ENCODE measurements at regions not wholly inside any gene's neighbourhood (a gene's known extent, or its start where the extent isn't known, plus 50 kb on each side); places are given as distances from the start of the nearest gene placed in this dataset.

DNA sequence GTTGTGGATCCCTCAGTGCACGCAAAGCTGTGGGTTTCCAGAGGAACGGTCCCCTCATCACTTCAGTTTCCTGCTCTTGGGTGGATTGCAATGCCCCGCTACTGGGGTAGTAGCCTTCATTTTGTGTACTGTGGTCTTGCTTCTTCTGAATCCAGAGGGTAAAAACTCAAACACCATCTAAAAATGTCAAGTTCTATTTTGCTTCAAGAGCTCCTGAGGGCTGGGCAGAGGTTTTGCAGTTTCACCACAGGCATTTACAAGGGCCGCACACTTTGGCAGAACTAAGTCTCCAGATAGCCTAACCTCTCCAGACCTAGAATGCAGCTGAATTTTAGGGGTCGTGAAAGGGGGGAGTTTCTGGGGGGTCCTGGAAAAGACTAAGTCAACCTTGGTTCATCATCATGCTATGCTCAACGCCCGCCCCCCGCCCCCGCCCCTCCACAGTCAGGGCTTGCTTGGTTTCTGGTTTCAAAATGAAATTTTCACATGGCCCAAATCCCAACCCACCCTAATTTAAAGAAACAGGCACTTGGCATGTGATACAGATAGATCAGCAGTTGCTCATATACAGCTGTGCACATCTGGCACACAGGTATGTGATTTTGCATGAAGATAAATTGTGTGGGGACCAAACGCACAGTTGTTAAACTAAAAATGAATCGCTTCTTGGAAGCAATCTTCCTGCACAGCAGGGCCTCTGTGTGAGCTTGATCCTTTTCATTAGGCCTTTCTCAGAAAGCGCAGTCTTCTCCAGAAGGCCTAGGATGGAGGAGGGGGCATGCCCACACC, 329.6 kb downstream of the OSR1 start:
- Histone ChIP-seq H3K4me1 (ENCODE audit: control insufficient read depth, low read depth, low read length) (no peaks in the 10 kb centered on the region), H3K4me3 (ENCODE audit: low read length) (no peak overlapping the region), H3K9me3 (ENCODE audit: control insufficient read depth, low read depth, low read length) (no peaks in the 10 kb centered on the region), H3K9ac (ENCODE audit: low read length) (no peak overlapping the region), H3K27ac (ENCODE audit: low read length) (no peak overlapping the region), H3K36me3 (ENCODE audit: control insufficient read depth, low read depth, low read length) (no peaks in the 10 kb centered on the region), H3K27me3 (ENCODE audit: control insufficient read depth, insufficient read depth, low read length) (no peaks in the 10 kb centered on the region)

GRCh38 chr2:19027626-19028025, 330.8 kb downstream of the OSR1 start:
- H3K9me3 ChIP-seq (ENCODE audit: control insufficient read depth, low read depth, low read length), result no peaks in the 10 kb centered on the region
- no peak overlapping the region for H3K4me3 ChIP-seq (ENCODE audit: low read length)
- no peak overlapping the region for H3K9ac ChIP-seq (ENCODE audit: low read length)
- no peaks in the 10 kb centered on the region for H3K27me3 ChIP-seq (ENCODE audit: control insufficient read depth, insufficient read depth, low read length)
- H3K36me3 ChIP-seq (ENCODE audit: control insufficient read depth, low read depth, low read length), result no peaks in the 10 kb centered on the region
- H3K27ac ChIP-seq (ENCODE audit: low read length), result no peak overlapping the region
- H3K4me1 ChIP-seq (ENCODE audit: control insufficient read depth, low read depth, low read length), result no peaks in the 10 kb centered on the region

GRCh38 chr2:19026261-19026660, 332.2 kb downstream of the OSR1 start:
- Histone ChIP-seq H3K9ac (ENCODE audit: low read length) (no peak overlapping the region), H3K36me3 (ENCODE audit: control insufficient read depth, low read depth, low read length) (no peaks in the 10 kb centered on the region), H3K27me3 (ENCODE audit: control insufficient read depth, insufficient read depth, low read length) (no peaks in the 10 kb centered on the region), H3K4me3 (ENCODE audit: low read length) (no peak overlapping the region), H3K4me1 (ENCODE audit: control insufficient read depth, low read depth, low read length) (no peaks in the 10 kb centered on the region), H3K9me3 (ENCODE audit: control insufficient read depth, low read depth, low read length) (no peaks in the 10 kb centered on the region), H3K27ac (ENCODE audit: low read length) (no peak overlapping the region)

DNA sequence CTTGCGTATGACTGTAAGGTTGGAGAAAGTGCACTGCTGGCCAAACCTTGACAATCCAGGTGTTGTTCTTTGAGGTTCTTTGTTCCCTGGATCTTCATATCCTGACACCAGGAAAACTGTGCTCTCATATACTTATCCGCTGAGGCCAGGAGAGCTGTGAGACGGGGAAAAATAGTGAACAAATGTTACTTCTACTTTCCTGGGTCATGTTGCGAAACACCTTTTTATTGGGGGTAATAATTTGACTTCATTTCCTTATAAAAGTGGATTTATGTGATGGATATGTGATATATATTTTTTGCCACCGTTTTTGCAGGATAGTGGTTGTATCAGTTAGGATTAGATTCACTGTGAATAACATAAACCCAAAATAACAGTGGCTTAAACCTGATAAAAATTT, 336.1 kb downstream of the OSR1 start:
- H3K27me3 ChIP-seq (ENCODE audit: control insufficient read depth, insufficient read depth, low read length), result no peaks in the 10 kb centered on the region
- no peaks in the 10 kb centered on the region for H3K9me3 ChIP-seq (ENCODE audit: control insufficient read depth, low read depth, low read length)
- H3K4me1 ChIP-seq (ENCODE audit: control insufficient read depth, low read depth, low read length), result no peaks in the 10 kb centered on the region
- H3K36me3 ChIP-seq (ENCODE audit: control insufficient read depth, low read depth, low read length), result no peaks in the 10 kb centered on the region
- no peak overlapping the region for H3K9ac ChIP-seq (ENCODE audit: low read length)
- H3K4me3 ChIP-seq (ENCODE audit: low read length), result no peak overlapping the region
- no peak overlapping the region for H3K27ac ChIP-seq (ENCODE audit: low read length)

GRCh38 chr2:19021721-19022120, 336.7 kb downstream of the OSR1 start:
- Histone ChIP-seq H3K9ac (ENCODE audit: low read length) (no peak overlapping the region), H3K9me3 (ENCODE audit: control insufficient read depth, low read depth, low read length) (no peaks in the 10 kb centered on the region), H3K4me1 (ENCODE audit: control insufficient read depth, low read depth, low read length) (no peaks in the 10 kb centered on the region), H3K36me3 (ENCODE audit: control insufficient read depth, low read depth, low read length) (no peaks in the 10 kb centered on the region), H3K27me3 (ENCODE audit: control insufficient read depth, insufficient read depth, low read length) (no peaks in the 10 kb centered on the region), H3K4me3 (ENCODE audit: low read length) (no peak overlapping the region), H3K27ac (ENCODE audit: low read length) (no peak overlapping the region)

GRCh38 chr2:19021100-19021476, 337.3 kb downstream of the OSR1 start:
- no peak overlapping the region for H3K4me3 ChIP-seq (ENCODE audit: low read length)
- H3K36me3 ChIP-seq (ENCODE audit: control insufficient read depth, low read depth, low read length), result no peaks in the 10 kb centered on the region
- H3K27ac ChIP-seq (ENCODE audit: low read length), result no peak overlapping the region
- H3K9me3 ChIP-seq (ENCODE audit: control insufficient read depth, low read depth, low read length), result no peaks in the 10 kb centered on the region
- H3K9ac ChIP-seq (ENCODE audit: low read length), result no peak overlapping the region
- no peaks in the 10 kb centered on the region for H3K4me1 ChIP-seq (ENCODE audit: control insufficient read depth, low read depth, low read length)
- H3K27me3 ChIP-seq (ENCODE audit: control insufficient read depth, insufficient read depth, low read length), result no peaks in the 10 kb centered on the region

GRCh38 chr2:19020144-19021099, 338.0 kb downstream of the OSR1 start:
- H3K9ac ChIP-seq (ENCODE audit: low read length), result no peak overlapping the region
- H3K4me3 ChIP-seq (ENCODE audit: low read length), result no peak overlapping the region
- no peaks in the 10 kb centered on the region for H3K9me3 ChIP-seq (ENCODE audit: control insufficient read depth, low read depth, low read length)
- no peak overlapping the region for H3K27ac ChIP-seq (ENCODE audit: low read length)
- no peaks in the 10 kb centered on the region for H3K36me3 ChIP-seq (ENCODE audit: control insufficient read depth, low read depth, low read length)
- H3K4me1 ChIP-seq (ENCODE audit: control insufficient read depth, low read depth, low read length), result no peaks in the 10 kb centered on the region
- no peaks in the 10 kb centered on the region for H3K27me3 ChIP-seq (ENCODE audit: control insufficient read depth, insufficient read depth, low read length)

- H3K9me3 ChIP-seq (ENCODE audit: control insufficient read depth, low read depth, low read length), result no peaks in the 10 kb centered on the region
- no peaks in the 10 kb centered on the region for H3K36me3 ChIP-seq (ENCODE audit: control insufficient read depth, low read depth, low read length)
- no peak overlapping the region for H3K27ac ChIP-seq (ENCODE audit: low read length)
- H3K4me3 ChIP-seq (ENCODE audit: low read length), result no peak overlapping the region
- no peak overlapping the region for H3K9ac ChIP-seq (ENCODE audit: low read length)
- no peaks in the 10 kb centered on the region for H3K4me1 ChIP-seq (ENCODE audit: control insufficient read depth, low read depth, low read length)
- no peaks in the 10 kb centered on the region for H3K27me3 ChIP-seq (ENCODE audit: control insufficient read depth, insufficient read depth, low read length)
Measured at GRCh38 chr2:19009510-19009909, 348.9 kb downstream of the OSR1 start.

- H3K27ac ChIP-seq (ENCODE audit: low read length), result no peak overlapping the region
- no peak overlapping the region for H3K9ac ChIP-seq (ENCODE audit: low read length)
- no peaks in the 10 kb centered on the region for H3K4me1 ChIP-seq (ENCODE audit: control insufficient read depth, low read depth, low read length)
- H3K4me3 ChIP-seq (ENCODE audit: low read length), result no peak overlapping the region
- no peaks in the 10 kb centered on the region for H3K27me3 ChIP-seq (ENCODE audit: control insufficient read depth, insufficient read depth, low read length)
- H3K36me3 ChIP-seq (ENCODE audit: control insufficient read depth, low read depth, low read length), result no peaks in the 10 kb centered on the region
- H3K9me3 ChIP-seq (ENCODE audit: control insufficient read depth, low read depth, low read length), result no peaks in the 10 kb centered on the region
Measured at GRCh38 chr2:19003554-19003953, 354.9 kb downstream of the OSR1 start.

- Histone ChIP-seq H3K36me3 (ENCODE audit: control insufficient read depth, low read depth, low read length) (no peaks in the 10 kb centered on the region), H3K9me3 (ENCODE audit: control insufficient read depth, low read depth, low read length) (no peaks in the 10 kb centered on the region), H3K27me3 (ENCODE audit: control insufficient read depth, insufficient read depth, low read length) (no peaks in the 10 kb centered on the region), H3K9ac (ENCODE audit: low read length) (no peak overlapping the region), H3K4me3 (ENCODE audit: low read length) (no peak overlapping the region), H3K4me1 (ENCODE audit: control insufficient read depth, low read depth, low read length) (no peaks in the 10 kb centered on the region), H3K27ac (ENCODE audit: low read length) (no peak overlapping the region)
Measured at GRCh38 chr2:19000776-19001175, 357.6 kb downstream of the OSR1 start.

DNA sequence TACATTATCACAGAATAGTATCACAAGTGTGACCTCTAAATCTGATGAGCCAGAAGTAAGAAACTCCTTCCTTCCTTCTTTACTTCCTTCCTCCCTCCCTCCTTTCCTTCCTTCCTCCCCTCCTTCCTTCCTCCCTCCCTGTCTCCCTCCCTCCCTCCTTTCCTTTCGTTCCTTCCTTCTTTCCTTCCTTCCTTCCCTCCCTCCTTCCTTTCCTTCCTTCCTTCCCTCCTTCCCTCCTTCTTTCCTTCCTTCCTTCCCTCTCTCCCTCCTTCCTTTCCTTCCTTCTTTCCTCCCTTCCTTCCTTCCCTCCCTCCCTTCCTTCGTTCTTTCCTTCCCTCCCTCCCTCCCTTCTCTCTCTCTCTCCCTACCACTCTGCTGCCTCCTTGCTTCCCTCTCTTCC, 359.2 kb downstream of the OSR1 start:
- Histone ChIP-seq H3K9me3 (ENCODE audit: control insufficient read depth, low read depth, low read length) (no peaks in the 10 kb centered on the region), H3K4me3 (ENCODE audit: low read length) (no peak overlapping the region), H3K27me3 (ENCODE audit: control insufficient read depth, insufficient read depth, low read length) (no peaks in the 10 kb centered on the region), H3K9ac (ENCODE audit: low read length) (no peak overlapping the region), H3K27ac (ENCODE audit: low read length) (no peak overlapping the region), H3K36me3 (ENCODE audit: control insufficient read depth, low read depth, low read length) (no peaks in the 10 kb centered on the region), H3K4me1 (ENCODE audit: control insufficient read depth, low read depth, low read length) (no peaks in the 10 kb centered on the region)
